Progenitor cell of endocrine pancreas (in vitro differentiated cells): ENCODE measurements at regions not wholly inside any gene's neighbourhood (a gene's known extent, or its start where the extent isn't known, plus 50 kb on each side); places are given as distances from the start of the nearest gene placed in this dataset.

Experiments used
- DNase-seq: peaks from one replicate; pipeline ENCODE4 v3.0.0; 2021; ENCODE audit warnings: low spot score; ENCODE audit not compliant: unreplicated experiment
- H3K27ac Mint-ChIP-seq: 2 replicates; pipeline ENCODE4 v1.8.0; 2021; ENCODE audit warnings: mild to moderate bottlenecking, moderate library complexity, mixed read lengths
- H3K27me3 Mint-ChIP-seq: 2 replicates; pipeline ENCODE4 v1.8.0; 2021; ENCODE audit warnings: mixed read lengths
- H3K36me3 Mint-ChIP-seq: 2 replicates; pipeline ENCODE4 v1.8.0; 2022; ENCODE audit warnings: mixed read lengths; ENCODE audit not compliant: insufficient read depth
- H3K4me1 Mint-ChIP-seq: 2 replicates; pipeline ENCODE4 v1.8.0; 2021; ENCODE audit warnings: low read depth, mixed read lengths
- H3K4me3 Mint-ChIP-seq: 2 replicates; pipeline ENCODE4 v1.8.0; 2021; ENCODE audit warnings: low read depth, mild to moderate bottlenecking, moderate library complexity, mixed read lengths
- H3K9me3 Mint-ChIP-seq: 2 replicates; pipeline ENCODE4 v1.8.0; 2021; ENCODE audit warnings: low read depth, mixed read lengths
- CTCF ChIP-seq: fragments of 200-600 bp; sonication (generic); IDR thresholded peaks from one replicate; pipeline ENCODE4 v1.5.0; 2021; ENCODE audit warnings: antibody characterized with exemption, mild to moderate bottlenecking; ENCODE audit not compliant: unreplicated experiment

GRCh38 chr18:42658171-42658570 lies 457.3 kb downstream of the RIT2 start:
- H3K36me3 Mint-ChIP-seq: peaks cover 8% of the 10 kb centered on the region
- no peak for TF ChIP-seq CTCF
- H3K27me3 Mint-ChIP-seq: no peaks in the 10 kb centered on the region
- H3K4me3 Mint-ChIP-seq: no peak overlapping the region
- H3K27ac Mint-ChIP-seq: no peak overlapping the region
- no peak for DNase-seq
- H3K9me3 Mint-ChIP-seq: peaks cover 6% of the 10 kb centered on the region
- no peaks in the 10 kb centered on the region for H3K4me1 Mint-ChIP-seq

- DNase-seq: no peak
- Mint-ChIP-seq H3K27ac (no peak overlapping the region), H3K36me3 (peaks cover 10% of the 10 kb centered on the region), H3K9me3 (peaks cover 10% of the 10 kb centered on the region), H3K4me1 (no peaks in the 10 kb centered on the region), H3K4me3 (no peak overlapping the region), H3K27me3 (no peaks in the 10 kb centered on the region)
- TF ChIP-seq CTCF: no peak
Observed at GRCh38 chr18:42659187-42659586, 456.3 kb downstream of the RIT2 start.

GRCh38 chr18:42670860-42671259 lies 444.6 kb downstream of the RIT2 start:
- Mint-ChIP-seq H3K9me3 (no peaks in the 10 kb centered on the region), H3K4me1 (peaks cover 10% of the 10 kb centered on the region), H3K27ac (no peak overlapping the region), H3K4me3 (no peak overlapping the region), H3K27me3 (no peaks in the 10 kb centered on the region), H3K36me3 (no peaks in the 10 kb centered on the region)
- TF ChIP-seq CTCF: no peak
- no peak for DNase-seq

- TF ChIP-seq CTCF: no peak
- H3K36me3 Mint-ChIP-seq: peaks cover 1% of the 10 kb centered on the region
- no peak overlapping the region for H3K4me3 Mint-ChIP-seq
- H3K4me1 Mint-ChIP-seq: peaks cover 4% of the 10 kb centered on the region
- H3K27ac Mint-ChIP-seq: no peak overlapping the region
- H3K27me3 Mint-ChIP-seq: no peaks in the 10 kb centered on the region
- DNase-seq: no peak
- peaks cover 3% of the 10 kb centered on the region for H3K9me3 Mint-ChIP-seq
Observed at GRCh38 chr18:42675810-42676209, 439.7 kb downstream of the RIT2 start.

- DNase-seq: no peak
- Mint-ChIP-seq H3K27me3 (no peaks in the 10 kb centered on the region), H3K4me3 (no peak overlapping the region), H3K27ac (no peak overlapping the region), H3K9me3 (peaks cover 39% of the 10 kb centered on the region), H3K36me3 (peaks cover 22% of the 10 kb centered on the region), H3K4me1 (peaks cover 1% of the 10 kb centered on the region)
- no peak for TF ChIP-seq CTCF
Observed at GRCh38 chr18:42683094-42683493, 432.4 kb downstream of the RIT2 start.
